AG10803 (cell line): ENCODE measurements at regions not wholly inside any gene's neighbourhood (a gene's known extent, or its start where the extent isn't known, plus 50 kb on each side); places are given as distances from the start of the nearest gene placed in this dataset.

Source experiments
- DNase-seq: peaks from one replicate; pipeline ENCODE4 v3.0.0; 2010; ENCODE audit warnings: low read depth
- H3K4me3 ChIP-seq: 2 replicates; pipeline ENCODE4 v1.5.1; 2011; ENCODE audit warnings: mild to moderate bottlenecking, low read length, control low read depth
- CTCF ChIP-seq: conservative IDR thresholded peaks from 2 replicates; pipeline ENCODE4 v1.5.1; 2011; ENCODE audit warnings: mild to moderate bottlenecking, low read length, control low read depth, inconsistent platforms

GRCh38 chr2:138841459-138841858, 61.3 kb upstream of the NXPH2 start:
- no peak for DNase-seq
- no peak for TF ChIP-seq CTCF
- no peak overlapping the region for H3K4me3 ChIP-seq

GRCh38 chr2:138838851-138839620, 58.8 kb upstream of the NXPH2 start:
- no peak for DNase-seq
- no peak for TF ChIP-seq CTCF
- H3K4me3 ChIP-seq: no peak overlapping the region

GRCh38 chr2:138831691-138832090, 51.5 kb upstream of the NXPH2 start:
- no peak for TF ChIP-seq CTCF
- no peak for DNase-seq
- H3K4me3 ChIP-seq: no peak overlapping the region

- H3K4me3 ChIP-seq: no peak overlapping the region
- no peak for DNase-seq
- no peak for TF ChIP-seq CTCF
Observed at GRCh38 chr2:138831154-138831553, 51.0 kb upstream of the NXPH2 start.

GRCh38 chr2:138830547-138830946, 50.4 kb upstream of the NXPH2 start:
- no peak for DNase-seq
- TF ChIP-seq CTCF: no peak
- no peak overlapping the region for H3K4me3 ChIP-seq
